Daoy (cell line): ENCODE measurements at regions not wholly inside any gene's neighbourhood (a gene's known extent, or its start where the extent isn't known, plus 50 kb on each side); places are given as distances from the start of the nearest gene placed in this dataset.
"Not testable (repeated sequence)": the region's sequence is repeated elsewhere in the genome, so short reads cannot be mapped to it uniquely, and the experiment has no call there.

Source experiments
- DNase-seq: peaks from one replicate; pipeline ENCODE4 v3.0.0-alpha.2; 2015; ENCODE audit warnings: low read depth

DNA sequence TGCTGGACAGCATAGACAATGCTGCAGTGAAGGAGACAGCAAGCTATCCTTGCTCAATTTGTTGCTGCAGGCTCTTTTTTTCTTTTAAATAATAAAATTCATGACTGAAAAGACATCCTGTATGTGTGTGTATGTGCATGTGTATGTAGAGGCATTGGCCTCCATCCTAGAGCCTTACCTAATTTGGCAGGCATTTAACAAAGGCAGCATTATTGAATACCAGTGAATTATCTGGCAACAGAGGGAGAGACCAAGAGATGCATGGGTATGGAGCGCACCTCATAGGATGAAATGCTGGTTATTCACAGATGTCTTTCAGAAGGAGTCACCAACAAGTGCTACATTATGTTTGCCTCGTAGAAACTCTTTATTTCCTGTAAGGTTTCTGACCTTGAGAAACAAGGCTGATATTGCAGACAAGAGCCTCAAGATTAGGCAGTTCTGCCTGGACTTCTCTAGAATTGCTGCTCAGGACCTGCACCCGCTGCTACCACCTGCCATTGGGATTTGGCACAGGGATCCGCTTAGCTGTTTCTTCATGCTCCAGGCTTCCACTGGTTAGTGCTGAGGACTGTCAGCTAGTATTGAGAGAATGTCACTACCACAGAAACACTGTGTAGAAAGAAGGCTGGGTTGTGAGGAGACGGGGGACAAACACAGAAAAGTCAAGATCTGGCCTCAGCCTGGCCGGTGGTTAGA is 247.7 kb upstream of the RFX3 start:
- DNase-seq: no peak

DNA sequence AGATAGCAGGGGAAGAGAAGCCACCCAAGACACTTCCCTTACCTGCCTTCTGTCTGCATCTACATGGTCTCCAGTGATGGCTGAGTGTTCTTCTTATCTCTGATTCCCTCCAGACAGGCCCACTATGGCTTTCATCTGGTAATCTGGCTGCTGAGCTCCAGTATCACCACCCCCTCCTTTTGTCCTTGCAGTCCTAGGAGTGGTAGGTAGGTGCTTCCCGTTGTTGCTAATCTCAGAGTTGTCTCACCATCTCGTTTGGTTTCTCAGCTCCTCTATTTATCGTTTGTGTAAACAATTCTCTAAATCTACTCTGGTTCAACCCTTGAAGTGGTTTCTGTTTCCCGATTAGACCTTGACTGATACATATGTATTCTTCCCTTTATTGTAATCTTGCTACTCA is 243.8 kb upstream of the RFX3 start:
- no peak for DNase-seq

DNA sequence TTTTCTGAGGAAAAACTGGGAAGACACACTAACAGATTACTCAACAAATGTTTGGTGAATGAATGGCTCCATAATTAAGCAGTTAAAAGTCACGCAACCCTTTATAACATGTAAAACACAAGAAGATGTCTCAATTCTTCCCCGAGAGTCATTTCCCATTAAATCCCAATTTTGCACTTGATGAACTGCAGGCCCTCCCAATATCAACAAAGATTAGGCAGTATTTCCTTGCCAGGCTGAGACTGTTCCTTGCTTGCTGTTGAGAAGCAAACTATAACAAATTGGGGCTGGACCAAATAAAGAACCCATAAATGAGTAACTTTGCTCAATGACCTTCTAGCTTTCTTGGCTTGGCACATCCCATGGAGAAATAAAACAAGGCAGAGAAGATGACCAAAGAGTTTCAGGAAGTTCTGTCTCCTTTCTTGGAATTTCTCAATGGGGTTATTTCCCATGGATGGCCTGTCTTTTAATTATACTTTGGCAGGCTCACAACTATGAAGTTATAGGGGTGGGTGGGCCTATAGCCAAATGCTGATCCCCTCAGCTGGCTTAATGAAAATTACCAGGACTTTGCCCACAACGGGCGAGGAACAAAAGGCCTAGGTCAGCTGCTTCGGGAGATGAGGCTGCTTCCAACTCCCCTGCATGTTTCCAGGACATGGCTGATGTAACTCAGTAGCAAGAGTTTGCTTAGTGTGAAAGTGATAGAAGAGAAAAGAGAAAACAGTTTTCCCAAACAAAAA is 243.1 kb upstream of the RFX3 start:
- DNase-seq: no peak

DNA sequence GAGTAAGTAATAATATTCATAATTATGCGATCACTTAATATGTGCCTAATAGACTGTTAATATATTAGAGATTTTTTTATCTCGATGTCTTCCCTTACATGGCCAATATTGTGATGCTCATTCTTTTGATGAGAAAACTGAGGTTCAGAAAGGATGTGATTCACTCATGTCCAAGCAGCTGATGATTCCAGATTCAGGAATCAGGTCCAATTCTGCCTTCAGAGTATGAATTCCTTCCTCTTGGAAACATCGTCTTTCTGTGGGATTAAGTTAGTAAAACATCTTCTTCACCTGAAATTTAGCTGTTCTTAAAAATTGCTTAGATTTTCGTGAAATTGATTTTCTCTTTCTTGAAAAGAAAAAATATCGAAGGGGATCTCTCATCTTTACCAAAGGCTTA is 242.5 kb upstream of the RFX3 start:
- DNase-seq: no peak

DNA sequence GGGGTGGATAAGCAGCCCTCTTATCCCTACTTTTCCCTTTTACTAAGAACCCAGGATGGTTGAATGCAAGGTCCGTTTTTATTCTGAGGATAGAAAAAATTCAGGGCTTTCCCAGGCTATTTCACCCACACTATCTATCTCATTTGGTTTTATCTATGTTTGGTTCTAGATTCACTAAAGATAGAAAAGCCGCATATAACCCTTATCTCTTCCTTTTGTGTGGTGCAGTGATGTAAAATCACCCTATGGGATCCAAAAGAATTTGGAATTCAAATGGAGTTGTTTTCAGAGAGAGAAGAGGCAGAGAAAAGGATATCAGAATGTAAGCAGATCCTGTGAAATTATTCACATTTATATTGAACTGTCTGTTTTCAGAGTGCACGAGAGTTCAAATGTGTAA is 236.3 kb upstream of the RFX3 start:
- no peak for DNase-seq

DNA sequence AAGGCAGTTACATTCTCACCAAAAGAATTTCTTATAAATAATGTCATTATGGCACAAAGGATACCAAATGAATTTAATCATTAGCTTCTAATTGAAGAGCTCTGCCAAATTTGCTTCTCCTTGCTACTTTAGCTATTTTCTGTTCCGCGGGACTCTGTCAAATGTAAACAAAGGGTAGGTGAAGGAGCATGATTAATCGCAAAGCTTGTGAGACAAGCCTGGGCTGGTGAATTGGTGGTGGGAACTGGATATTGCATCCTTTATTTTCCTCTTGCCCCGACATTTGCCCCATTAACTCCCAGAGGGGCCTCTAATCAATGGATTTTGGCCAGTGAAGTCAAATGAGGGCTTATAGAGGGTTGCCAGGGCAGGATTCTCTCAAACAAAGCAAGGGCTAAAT is 234.2 kb upstream of the RFX3 start:
- DNase-seq: peak; percentile 12

DNA sequence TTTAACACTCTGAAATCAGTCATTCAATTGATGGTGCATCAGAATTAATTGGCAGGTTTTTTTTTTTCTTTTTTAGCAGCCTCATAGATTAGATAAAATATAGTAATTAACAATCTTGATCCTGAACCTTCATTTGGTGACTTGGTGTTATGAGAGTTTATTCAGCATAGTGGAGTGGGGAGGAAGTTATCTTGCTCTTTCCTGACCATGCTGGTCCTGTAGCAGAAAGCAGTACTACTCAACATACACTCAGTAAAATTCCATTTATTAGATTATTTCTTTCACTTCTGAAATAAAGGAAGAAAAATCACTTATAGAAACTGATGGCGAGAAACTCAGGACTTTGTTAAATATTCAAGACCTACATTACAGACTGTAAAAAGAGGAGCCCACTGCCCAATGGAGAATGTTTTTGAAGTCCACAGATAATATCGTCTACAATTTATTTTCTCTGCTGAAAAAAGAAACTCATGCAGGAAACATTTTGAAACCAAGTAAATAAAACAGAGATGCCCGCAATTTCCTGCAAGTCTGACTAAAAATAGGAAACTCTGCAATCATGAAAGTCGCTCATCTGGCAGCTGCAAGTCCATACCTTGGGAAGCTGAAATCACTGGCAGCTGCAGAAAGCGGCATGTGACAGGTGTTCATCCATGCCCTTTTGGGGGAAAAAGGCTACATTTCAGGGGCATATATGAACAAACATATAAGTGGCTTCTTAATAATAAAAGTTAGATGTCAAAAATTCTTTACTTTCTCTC is 233.2 kb upstream of the RFX3 start:
- DNase-seq: no peak

DNA sequence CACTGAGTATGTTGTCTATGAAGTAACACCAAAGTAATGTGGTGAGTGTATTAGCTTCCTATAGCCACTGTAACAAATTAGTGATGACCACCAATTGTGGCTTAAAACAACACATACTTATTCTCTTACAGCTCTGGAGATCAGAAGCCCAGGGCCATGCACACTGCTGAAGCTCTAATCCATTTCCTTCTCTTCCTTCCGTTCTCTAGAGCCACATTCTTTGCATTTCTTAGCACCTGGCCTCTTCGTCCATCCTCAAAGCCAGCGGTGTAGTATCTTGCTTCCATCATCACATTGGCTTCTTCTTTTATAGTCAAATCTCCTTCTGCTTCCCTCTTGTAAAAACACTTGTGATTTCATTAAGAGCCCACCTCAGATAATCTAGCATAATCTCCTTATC is 230.3 kb upstream of the RFX3 start:
- DNase-seq: no peak

DNA sequence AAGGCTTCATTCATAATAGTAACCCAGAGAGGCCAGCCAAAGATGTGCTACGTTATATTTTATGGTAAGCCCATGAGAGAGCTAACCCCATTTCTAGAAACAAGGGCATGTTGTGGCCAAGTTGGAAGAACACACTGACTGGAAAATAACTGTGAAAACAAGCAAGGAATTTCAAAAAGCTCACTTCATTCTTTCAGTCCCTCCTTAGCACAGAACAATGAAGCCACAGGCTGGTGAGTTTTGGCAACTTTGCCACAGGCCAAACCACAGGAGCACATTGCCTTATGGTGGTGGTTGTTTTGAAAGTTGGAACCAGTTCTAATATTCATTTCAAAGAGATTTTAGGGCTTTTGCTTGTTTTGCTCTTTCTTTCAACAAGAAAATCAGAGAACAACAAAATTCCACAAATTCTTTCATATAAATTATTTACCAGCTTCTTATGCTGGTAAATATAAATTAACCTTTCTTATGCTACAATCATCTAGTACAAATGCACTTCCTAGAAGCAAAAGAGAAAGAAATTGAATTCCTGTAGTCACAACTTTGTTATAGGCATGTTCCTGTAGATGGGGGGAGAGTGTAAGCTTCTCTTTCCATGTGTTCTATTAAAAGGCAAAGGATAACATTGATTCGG is 225.4 kb upstream of the RFX3 start:
- DNase-seq: peak; percentile 54

DNA sequence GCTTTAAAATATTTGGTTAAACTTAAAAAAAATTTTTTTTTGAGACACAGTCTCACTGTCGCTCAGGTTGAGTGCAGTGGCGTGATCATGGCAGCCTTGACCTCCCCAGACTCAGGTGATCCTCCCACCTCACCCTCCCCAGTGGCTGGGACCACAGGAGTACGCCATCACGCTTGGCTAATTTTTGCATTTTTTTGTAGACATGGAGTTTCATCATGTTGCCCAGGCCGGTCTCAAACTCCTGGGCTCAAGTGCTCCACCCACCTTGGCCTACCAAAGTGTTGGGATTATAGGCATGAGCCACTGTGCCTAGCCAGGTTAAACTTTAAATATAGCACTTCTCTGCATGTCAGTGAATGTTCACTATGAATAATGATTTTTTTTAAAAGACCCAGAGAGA is 224.5 kb upstream of the RFX3 start:
- DNase-seq: no peak

DNA sequence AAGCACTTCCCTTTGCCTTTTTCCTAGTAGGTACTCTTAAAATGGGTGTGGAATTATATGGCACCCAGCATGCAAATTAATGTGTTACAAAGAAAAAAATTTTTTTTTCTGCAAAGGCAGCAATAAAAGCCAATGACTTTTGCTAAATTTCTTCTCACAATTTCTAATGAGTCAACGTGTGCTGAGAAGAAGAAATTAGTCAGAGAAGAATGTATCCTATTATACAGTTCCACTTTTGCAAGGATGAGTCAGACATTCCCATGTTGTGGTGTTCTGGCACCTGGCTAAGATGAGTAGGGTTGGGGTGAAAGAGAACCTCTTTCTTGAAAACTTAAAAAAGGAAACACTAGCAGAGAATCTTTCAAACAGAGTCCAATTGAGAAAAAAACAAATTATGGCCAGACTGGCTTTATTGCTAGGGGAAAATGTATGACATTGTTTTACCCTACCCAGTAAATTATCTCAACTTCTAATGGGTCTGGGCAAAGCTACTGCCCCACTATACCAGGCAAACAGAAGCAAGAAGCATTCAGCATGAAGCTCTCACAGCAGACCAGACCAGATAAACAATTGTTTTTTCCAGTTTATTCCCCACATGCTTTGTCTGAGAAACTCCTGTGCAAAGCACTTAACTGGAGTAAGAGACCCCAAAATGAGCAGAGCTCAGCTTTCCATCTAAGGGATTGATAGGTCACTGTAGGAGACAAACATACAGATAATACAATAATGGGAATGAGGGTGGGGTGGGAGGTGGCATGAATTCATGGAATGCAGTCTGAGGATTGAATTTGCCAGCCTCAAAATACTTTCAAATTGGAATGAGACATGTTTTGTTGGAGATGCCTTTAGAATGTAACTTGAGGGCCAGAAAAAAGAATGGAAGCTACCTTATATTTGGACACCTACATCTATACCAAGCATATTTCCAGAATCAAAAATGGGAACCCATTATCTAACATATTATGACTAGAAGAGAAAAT is 220.8 kb upstream of the RFX3 start:
- DNase-seq: peak; percentile 91

DNA sequence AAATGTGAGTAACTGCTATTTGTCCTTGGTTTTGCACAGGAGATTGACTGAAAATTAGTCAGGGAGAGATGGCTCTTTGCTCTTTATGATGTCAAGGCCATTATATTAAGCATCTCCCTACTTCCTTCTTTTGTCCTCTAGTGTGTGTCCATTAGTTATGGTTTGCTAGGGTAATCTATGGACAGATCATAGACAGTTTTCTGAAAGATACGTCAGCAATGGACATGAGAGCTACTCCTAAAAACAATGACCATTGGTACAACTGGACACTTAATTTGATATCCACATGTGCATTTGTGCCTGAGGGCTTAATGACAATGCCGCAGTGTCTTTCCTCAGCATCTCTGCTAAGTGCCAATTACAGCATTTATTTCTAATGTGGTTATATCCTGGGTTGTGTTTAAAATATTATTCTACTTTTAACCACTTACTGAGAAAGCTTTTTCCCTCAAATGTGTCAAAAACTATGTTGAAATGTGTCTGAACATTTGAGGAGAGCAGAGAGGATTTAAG is 218.2 kb upstream of the RFX3 start:
- no peak for DNase-seq

DNA sequence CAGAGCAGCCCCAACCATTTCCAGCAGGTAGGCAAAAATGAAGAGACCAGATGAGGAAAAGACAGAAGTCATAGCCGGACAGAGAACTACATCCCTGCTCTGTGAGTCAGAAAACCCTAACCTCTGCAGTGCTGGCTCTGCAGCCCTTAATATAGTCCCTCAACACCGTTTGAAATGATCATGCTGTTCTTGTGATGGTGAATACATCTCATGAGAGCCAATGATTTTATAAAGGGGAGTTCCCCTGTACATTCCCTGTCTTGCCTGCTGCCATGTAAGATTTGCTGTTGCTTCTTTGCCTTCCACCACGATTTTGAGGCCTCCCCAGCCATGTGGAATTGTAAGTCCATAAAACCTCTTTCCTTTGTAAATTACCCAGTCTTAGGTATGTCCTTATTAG is 216.8 kb upstream of the RFX3 start:
- DNase-seq: no peak

DNA sequence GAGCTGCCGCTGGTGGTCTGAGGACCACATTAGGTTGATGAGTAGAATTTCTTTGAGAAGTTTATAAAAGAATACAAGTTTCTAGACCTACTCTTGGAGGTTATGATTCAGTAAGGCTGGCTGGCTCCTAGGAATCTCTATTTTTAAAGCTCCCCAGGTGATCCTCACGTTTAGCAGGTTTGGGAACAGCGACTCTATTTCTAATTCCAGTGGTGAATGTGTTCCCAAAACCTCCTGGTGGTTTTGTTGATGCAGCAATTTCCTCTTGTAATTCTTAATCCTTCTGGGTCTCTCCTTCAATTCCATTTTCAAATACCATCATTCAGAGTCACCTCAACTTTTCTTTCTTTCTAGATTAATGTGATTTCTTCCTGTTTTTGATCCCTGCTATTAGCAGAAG is 215.9 kb upstream of the RFX3 start:
- DNase-seq: no peak

DNA sequence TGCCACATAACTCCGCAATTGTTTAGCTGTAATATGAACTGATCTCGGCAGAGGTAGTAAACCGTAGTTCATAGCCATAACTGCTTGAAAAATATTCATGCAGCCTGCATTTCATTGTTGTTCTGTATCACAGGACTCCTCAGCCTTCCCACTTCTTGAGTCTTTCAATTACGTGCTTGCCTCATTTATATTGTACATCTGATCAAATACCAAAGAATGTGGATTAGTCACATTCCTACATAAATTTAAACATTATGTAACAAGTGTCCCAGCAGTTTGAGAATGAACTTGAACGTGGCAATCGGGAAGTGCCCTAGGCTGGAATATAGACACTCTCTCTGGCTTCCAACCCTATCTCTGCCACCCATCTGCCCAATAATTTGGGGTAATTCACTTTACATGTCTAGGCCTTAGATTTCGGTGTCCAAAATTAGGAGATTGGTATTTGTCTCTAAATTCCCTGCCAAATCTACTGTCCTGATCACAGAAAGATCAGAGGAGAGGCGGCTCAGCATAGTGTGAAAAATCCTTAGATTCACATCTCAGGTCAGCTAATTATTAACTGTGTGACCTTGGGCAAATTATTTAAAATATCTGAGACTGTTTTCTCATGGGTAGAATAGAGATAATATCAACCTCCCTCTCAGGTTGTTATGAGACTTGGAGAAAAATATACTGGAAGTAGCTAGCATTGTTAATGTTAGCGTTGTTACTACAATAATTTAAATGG is 215.1 kb upstream of the RFX3 start:
- no peak for DNase-seq

DNA sequence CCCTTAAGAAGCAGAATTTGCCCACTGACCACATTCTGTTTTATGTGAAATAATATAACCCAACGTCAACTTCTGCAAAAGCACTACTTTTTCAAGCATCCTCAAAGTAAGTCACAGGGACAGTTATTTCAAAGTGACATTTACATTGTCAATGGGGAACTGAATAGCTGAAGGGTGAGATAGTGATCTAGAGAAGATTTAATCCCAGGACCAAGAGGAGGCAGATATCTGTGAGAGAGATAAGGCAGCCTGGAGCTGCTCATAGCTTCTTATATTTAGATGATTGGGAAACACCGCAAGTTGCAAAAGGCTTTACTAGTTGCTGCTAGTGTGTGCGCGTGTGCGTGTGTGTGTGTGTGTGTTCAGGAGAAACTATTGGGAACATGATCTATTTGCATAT is 210.4 kb upstream of the RFX3 start:
- no peak for DNase-seq

DNA sequence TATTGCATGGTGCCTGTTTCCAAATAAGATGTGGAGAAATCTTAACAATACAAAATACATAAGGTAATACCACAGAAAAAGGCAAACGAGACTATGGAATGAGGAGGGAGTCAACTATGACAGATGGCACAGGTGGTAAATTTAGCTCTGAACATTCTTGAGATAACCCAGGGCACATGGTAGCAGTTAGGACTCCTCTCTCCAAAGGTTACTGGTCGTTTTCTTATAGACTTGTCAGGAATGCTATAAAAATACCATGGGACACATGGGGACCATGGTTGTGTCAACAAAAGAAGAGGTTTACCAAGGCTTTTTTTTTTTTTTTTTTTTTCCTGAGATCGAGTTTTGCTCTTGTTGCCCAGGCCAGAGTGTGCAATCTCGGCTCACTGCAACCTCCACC is 209.4 kb upstream of the RFX3 start:
- no peak for DNase-seq

DNA sequence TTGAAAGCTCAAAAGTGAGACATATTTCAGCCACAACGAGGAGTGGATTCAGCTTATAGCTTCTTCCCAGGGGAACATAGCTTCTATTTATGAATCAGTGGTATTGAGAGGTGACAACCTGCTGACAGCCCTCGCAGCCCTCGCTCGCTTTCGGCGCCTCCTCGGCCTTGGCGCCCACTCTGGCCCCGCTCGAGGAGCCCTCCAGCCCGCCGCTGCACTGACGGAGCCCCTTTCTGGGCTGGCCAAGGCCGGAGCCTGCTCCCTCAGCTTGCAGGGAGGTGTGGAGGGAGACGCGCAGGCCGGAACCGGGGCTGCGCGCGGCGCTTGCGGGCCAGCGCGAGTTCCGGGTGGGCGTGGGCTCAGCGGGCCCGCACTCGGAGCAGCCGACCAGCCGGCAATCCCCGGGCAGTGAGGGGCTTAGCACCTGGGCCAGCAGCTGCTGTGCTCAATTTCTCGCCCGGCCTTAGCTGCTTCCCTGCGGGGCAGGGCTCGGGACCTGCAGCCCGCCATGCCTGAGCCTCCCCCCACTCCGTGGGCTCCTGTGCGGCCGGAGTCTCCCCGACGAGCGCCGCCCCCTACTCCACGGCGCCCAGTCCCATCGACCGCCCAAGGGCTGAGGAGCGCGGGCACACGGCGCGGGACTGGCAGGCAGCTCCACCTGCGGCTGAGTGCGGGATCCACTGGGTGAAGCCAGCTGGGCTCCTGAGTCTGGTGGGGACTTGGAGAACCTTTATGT is 207.9 kb upstream of the RFX3 start:
- not testable (repeated sequence) for DNase-seq

DNA sequence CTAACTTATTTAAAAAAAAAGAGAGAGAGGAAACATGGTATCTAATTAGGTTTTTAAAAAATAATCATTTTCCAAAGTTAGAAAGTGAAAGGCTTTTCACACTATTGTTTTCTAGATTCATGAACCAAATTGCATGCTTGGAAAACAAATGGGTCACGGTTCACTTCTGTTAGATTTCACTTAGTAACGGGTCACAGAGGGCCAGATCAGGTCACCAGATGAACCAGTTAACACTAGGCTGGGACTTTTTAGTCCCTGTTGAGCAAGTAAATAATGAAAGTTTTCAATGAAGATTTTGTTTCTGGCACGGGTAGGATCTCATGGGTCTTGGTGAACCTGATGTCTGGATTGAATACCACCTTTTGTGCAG is 207.2 kb upstream of the RFX3 start:
- DNase-seq: no peak
